GM23338 (cell line): ENCODE measurements at regions not wholly inside any gene's neighbourhood (a gene's known extent, or its start where the extent isn't known, plus 50 kb on each side); places are given as distances from the start of the nearest gene placed in this dataset.

Experiments
- ATAC-seq: fragments of 200-7000 bp; cut with Tn5 transposase; 3 replicates; pipeline ENCODE4 v1.9.1; 2020
- DNase-seq: peaks from one replicate; pipeline ENCODE4 v3.0.0-alpha.2; 2015; ENCODE audit warnings: low spot score
- H2AFZ ChIP-seq: fragments of 200-600 bp; sonication (generic); 2 replicates; pipeline ENCODE4 v1.8.0; 2016; ENCODE audit warnings: antibody characterized with exemption, mild to moderate bottlenecking, moderate library complexity
- H3F3A ChIP-seq: fragments of 200-600 bp; sonication (generic); replicated peaks from 2 replicates; pipeline ENCODE4 v1.8.0; 2017; ENCODE audit warnings: antibody characterized with exemption, mixed run types, low read depth
- H3K27ac ChIP-seq: fragments of 200-600 bp; sonication (generic); 2 replicates; pipeline ENCODE4 v1.6.1; 2016; ENCODE audit warnings: low read depth
- H3K27me3 ChIP-seq: fragments of 200-600 bp; sonication (generic); 2 replicates; pipeline ENCODE4 v1.8.0; 2016; ENCODE audit warnings: mild to moderate bottlenecking, mixed run types, moderate library complexity; ENCODE audit not compliant: insufficient read depth
- H3K36me3 ChIP-seq: fragments of 200-600 bp; sonication (generic); 2 replicates; pipeline ENCODE4 v1.8.0; 2016; ENCODE audit warnings: mild to moderate bottlenecking; ENCODE audit not compliant: insufficient read depth
- H3K4me1 ChIP-seq: fragments of 200-600 bp; sonication (generic); 2 replicates; pipeline ENCODE4 v1.8.0; 2016; ENCODE audit warnings: mild to moderate bottlenecking, moderate library complexity; ENCODE audit not compliant: insufficient read depth
- H3K4me2 ChIP-seq: fragments of 200-600 bp; sonication (generic); 2 replicates; pipeline ENCODE4 v1.7.1; 2017; ENCODE audit warnings: mixed run types
- H3K4me3 ChIP-seq: fragments of 200-600 bp; sonication (generic); 2 replicates; pipeline ENCODE4 v1.6.1; 2016; ENCODE audit warnings: mixed run types
- H3K79me2 ChIP-seq: fragments of 200-600 bp; sonication (generic); replicated peaks from 2 replicates; pipeline ENCODE4 v1.8.0; 2017; ENCODE audit warnings: mild to moderate bottlenecking; ENCODE audit not compliant: insufficient read depth
- H3K9me2 ChIP-seq: fragments of 200-600 bp; sonication (generic); 2 replicates; pipeline ENCODE4 v1.8.0; 2017; ENCODE audit not compliant: insufficient read depth
- H4K20me1 ChIP-seq: fragments of 200-600 bp; sonication (generic); replicated peaks from 2 replicates; pipeline ENCODE4 v1.8.0; 2017; ENCODE audit warnings: mild to moderate bottlenecking; ENCODE audit not compliant: insufficient read depth
- H3K27ac Mint-ChIP-seq: 2 replicates; pipeline ENCODE4 v1.8.0; 2020; ENCODE audit warnings: inconsistent platforms, mild to moderate bottlenecking, moderate library complexity, mixed read lengths
- H3K27me3 Mint-ChIP-seq: 3 replicates; pipeline ENCODE4 v1.8.0; 2022; ENCODE audit warnings: low read depth, mild to moderate bottlenecking, moderate library complexity, mixed read lengths, inconsistent platforms; ENCODE audit not compliant: insufficient read depth, poor library complexity
- H3K36me3 Mint-ChIP-seq: 3 replicates; pipeline ENCODE4 v1.8.0; 2021; ENCODE audit warnings: low read depth, mild to moderate bottlenecking, inconsistent platforms, moderate library complexity, mixed read lengths
- H3K4me1 Mint-ChIP-seq: 3 replicates; pipeline ENCODE4 v1.8.0; 2020; ENCODE audit warnings: mild to moderate bottlenecking, inconsistent platforms, mixed read lengths
- H3K4me3 Mint-ChIP-seq: 3 replicates; pipeline ENCODE4 v1.8.0; 2021; ENCODE audit warnings: moderate library complexity, mild to moderate bottlenecking, inconsistent platforms, mixed read lengths
- H3K9me3 Mint-ChIP-seq: 3 replicates; pipeline ENCODE4 v1.8.0; 2020; ENCODE audit warnings: moderate library complexity, mild to moderate bottlenecking, inconsistent platforms, mixed read lengths
- CREB1 ChIP-seq: fragments of 250-450 bp; sonication (Bioruptor Pico); IDR thresholded peaks from 2 replicates; pipeline ENCODE4 v1.5.0; 2020; ENCODE audit warnings: low read depth, mild to moderate bottlenecking, moderate library complexity
- CTCF ChIP-seq, 2 experiments: fragments of 200-600 bp in 1 of 2; sonication (generic) in 1 of 2; conservative IDR thresholded peaks; 2 replicates each; pipeline versions ENCODE4 v1.5.1 to v1.6.1; 2016 to 2017; ENCODE audit warnings: antibody characterized with exemption in 2 of 2, low read depth in 2 of 2, mild to moderate bottlenecking in 2 of 2, moderate library complexity in 1 of 2
- EZH2 ChIP-seq: fragments of 200-600 bp; sonication (generic); IDR thresholded peaks from one replicate; pipeline ENCODE4 v1.8.0; 2017; ENCODE audit warnings: antibody characterized with exemption, mild to moderate bottlenecking, low read depth; ENCODE audit not compliant: unreplicated experiment
- JUNB ChIP-seq: IDR thresholded peaks from one replicate; pipeline ENCODE4 v1.6.1; 2016; ENCODE audit warnings: antibody characterized with exemption; ENCODE audit not compliant: unreplicated experiment
- NANOG ChIP-seq: IDR thresholded peaks from 2 replicates; pipeline ENCODE4 v1.6.1; 2016; ENCODE audit warnings: antibody characterized with exemption, borderline replicate concordance
- POLR2AphosphoS5 ChIP-seq: IDR thresholded peaks from 2 replicates; pipeline ENCODE4 v1.6.1; 2016; ENCODE audit warnings: antibody characterized with exemption, low read depth
- ZNF114 ChIP-seq: fragments of 250-450 bp; sonication (Bioruptor Pico); IDR thresholded peaks from 2 replicates; pipeline ENCODE4 v1.5.0; 2020; ENCODE audit warnings: mild to moderate bottlenecking, moderate library complexity
- ZNF331 ChIP-seq: fragments of 250-450 bp; sonication (Bioruptor Pico); IDR thresholded peaks from 2 replicates; pipeline ENCODE4 v1.5.0; 2020; ENCODE audit warnings: low read depth, mild to moderate bottlenecking, moderate library complexity
- TF ChIP-seq, protein P1 (sequence below): IDR thresholded peaks from one replicate; pipeline ENCODE4 v1.6.1; 2018; ENCODE audit warnings: antibody characterized with exemption; ENCODE audit not compliant: unreplicated experiment
- TF ChIP-seq, protein P2 (sequence below): fragments of 250-450 bp; sonication (Bioruptor Pico); IDR thresholded peaks from 2 replicates; pipeline ENCODE4 v1.5.0; 2020; ENCODE audit warnings: mild to moderate bottlenecking, moderate library complexity

DNA sequence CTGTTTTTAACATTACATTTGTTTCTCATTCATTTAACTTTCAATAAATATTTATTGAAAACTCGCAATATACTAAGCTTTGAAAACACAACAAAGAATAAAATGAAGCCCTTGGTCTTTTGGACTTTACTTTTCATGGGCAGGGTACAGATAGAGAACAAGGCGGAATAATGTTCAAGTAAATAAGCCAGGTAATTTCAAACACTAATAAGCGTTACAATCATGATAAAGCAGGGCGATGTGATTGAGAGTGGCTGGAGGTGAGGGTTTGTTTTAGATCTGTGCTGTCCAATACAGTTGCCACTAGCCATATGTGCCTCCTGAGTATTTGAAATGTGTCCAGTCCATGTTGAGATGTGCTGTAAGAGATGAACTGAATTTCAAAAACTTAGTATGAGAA, 307.1 kb downstream of the ALDH8A1 start (continued):
- TF ChIP-seq, protein P1, sequence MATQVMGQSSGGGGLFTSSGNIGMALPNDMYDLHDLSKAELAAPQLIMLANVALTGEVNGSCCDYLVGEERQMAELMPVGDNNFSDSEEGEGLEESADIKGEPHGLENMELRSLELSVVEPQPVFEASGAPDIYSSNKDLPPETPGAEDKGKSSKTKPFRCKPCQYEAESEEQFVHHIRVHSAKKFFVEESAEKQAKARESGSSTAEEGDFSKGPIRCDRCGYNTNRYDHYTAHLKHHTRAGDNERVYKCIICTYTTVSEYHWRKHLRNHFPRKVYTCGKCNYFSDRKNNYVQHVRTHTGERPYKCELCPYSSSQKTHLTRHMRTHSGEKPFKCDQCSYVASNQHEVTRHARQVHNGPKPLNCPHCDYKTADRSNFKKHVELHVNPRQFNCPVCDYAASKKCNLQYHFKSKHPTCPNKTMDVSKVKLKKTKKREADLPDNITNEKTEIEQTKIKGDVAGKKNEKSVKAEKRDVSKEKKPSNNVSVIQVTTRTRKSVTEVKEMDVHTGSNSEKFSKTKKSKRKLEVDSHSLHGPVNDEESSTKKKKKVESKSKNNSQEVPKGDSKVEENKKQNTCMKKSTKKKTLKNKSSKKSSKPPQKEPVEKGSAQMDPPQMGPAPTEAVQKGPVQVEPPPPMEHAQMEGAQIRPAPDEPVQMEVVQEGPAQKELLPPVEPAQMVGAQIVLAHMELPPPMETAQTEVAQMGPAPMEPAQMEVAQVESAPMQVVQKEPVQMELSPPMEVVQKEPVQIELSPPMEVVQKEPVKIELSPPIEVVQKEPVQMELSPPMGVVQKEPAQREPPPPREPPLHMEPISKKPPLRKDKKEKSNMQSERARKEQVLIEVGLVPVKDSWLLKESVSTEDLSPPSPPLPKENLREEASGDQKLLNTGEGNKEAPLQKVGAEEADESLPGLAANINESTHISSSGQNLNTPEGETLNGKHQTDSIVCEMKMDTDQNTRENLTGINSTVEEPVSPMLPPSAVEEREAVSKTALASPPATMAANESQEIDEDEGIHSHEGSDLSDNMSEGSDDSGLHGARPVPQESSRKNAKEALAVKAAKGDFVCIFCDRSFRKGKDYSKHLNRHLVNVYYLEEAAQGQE = no peak
- no peak for TF ChIP-seq ZNF331 (CRISPR knock-in tag)

DNA sequence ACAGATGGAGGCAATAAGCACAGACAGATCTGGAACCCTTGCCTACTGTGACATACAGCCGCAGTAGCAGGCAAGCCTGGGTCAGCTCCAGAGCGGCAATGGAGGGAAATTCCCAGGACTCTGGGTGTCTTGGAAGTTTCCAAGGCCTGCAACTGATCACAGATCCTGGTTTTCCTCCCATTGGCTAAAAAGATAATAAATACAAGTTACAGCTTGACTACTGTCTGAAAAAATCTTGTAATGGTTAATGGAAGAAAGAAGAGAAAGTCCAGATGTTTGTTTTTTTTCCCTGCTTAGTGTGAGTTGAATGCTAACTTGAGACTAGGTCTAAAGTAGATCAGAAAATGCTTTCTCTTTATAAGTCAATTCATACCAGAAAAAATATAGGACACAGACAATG, 307.6 kb downstream of the ALDH8A1 start:
- Mint-ChIP-seq H3K27ac (no peak overlapping the region), H3K36me3 (no peaks in the 10 kb centered on the region), H3K4me1 (peaks cover 15% of the 10 kb centered on the region), H3K4me3 (no peak overlapping the region), H3K27me3 (no peaks in the 10 kb centered on the region), H3K9me3 (no peaks in the 10 kb centered on the region)
- Histone ChIP-seq H3K79me2 (no peaks in the 10 kb centered on the region), H3K36me3 (no peaks in the 10 kb centered on the region), H3K27me3 (no peaks in the 10 kb centered on the region), H4K20me1 (no peaks in the 10 kb centered on the region), H3K9me2 (peaks cover 6% of the 10 kb centered on the region; the same call in 1 of the 2 replicates), H3K4me3 (no peak overlapping the region), H3K4me2 (no peak overlapping the region), H3K4me1 (peaks cover 12% of the 10 kb centered on the region; the same call in 1 of the 2 replicates), H2AFZ (0 out of 2 replicates have a peak overlapping the region, but pooled peaks have one; percentile 30), H3K27ac (no peak overlapping the region), H3F3A (no peaks in the 10 kb centered on the region)
- no peak for ATAC-seq
- DNase-seq = no peak
- TF ChIP-seq POLR2AphosphoS5 (no peak), EZH2 (no peak), NANOG (no peak), JUNB (no peak), ZNF114 (CRISPR knock-in tag) (no peak), CREB1 (no peak), CTCF (conservative IDR thresholded peaks at IDR 0.05; ENCODE audit: low read depth in 2 of 2) (no peak), ZNF331 (CRISPR knock-in tag) (no peak)
- TF ChIP-seq, protein P2, sequence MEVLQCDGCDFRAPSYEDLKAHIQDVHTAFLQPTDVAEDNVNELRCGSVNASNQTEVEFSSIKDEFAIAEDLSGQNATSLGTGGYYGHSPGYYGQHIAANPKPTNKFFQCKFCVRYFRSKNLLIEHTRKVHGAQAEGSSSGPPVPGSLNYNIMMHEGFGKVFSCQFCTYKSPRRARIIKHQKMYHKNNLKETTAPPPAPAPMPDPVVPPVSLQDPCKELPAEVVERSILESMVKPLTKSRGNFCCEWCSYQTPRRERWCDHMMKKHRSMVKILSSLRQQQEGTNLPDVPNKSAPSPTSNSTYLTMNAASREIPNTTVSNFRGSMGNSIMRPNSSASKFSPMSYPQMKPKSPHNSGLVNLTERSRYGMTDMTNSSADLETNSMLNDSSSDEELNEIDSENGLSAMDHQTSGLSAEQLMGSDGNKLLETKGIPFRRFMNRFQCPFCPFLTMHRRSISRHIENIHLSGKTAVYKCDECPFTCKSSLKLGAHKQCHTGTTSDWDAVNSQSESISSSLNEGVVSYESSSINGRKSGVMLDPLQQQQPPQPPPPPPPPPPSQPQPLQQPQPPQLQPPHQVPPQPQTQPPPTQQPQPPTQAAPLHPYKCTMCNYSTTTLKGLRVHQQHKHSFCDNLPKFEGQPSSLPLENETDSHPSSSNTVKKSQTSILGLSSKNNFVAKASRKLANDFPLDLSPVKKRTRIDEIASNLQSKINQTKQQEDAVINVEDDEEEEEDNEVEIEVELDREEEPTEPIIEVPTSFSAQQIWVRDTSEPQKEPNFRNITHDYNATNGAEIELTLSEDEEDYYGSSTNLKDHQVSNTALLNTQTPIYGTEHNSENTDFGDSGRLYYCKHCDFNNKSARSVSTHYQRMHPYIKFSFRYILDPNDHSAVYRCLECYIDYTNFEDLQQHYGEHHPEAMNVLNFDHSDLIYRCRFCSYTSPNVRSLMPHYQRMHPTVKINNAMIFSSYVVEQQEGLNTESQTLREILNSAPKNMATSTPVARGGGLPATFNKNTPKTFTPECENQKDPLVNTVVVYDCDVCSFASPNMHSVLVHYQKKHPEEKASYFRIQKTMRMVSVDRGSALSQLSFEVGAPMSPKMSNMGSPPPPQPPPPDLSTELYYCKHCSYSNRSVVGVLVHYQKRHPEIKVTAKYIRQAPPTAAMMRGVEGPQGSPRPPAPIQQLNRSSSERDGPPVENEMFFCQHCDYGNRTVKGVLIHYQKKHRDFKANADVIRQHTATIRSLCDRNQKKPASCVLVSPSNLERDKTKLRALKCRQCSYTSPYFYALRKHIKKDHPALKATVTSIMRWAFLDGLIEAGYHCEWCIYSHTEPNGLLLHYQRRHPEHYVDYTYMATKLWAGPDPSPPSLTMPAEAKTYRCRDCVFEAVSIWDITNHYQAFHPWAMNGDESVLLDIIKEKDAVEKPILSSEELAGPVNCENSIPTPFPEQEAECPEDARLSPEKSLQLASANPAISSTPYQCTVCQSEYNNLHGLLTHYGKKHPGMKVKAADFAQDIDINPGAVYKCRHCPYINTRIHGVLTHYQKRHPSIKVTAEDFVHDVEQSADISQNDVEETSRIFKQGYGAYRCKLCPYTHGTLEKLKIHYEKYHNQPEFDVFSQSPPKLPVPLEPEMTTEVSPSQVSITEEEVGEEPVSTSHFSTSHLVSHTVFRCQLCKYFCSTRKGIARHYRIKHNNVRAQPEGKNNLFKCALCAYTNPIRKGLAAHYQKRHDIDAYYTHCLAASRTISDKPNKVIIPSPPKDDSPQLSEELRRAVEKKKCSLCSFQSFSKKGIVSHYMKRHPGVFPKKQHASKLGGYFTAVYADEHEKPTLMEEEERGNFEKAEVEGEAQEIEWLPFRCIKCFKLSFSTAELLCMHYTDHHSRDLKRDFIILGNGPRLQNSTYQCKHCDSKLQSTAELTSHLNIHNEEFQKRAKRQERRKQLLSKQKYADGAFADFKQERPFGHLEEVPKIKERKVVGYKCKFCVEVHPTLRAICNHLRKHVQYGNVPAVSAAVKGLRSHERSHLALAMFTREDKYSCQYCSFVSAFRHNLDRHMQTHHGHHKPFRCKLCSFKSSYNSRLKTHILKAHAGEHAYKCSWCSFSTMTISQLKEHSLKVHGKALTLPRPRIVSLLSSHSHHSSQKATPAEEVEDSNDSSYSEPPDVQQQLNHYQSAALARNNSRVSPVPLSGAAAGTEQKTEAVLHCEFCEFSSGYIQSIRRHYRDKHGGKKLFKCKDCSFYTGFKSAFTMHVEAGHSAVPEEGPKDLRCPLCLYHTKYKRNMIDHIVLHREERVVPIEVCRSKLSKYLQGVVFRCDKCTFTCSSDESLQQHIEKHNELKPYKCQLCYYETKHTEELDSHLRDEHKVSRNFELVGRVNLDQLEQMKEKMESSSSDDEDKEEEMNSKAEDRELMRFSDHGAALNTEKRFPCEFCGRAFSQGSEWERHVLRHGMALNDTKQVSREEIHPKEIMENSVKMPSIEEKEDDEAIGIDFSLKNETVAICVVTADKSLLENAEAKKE = no peak
- TF ChIP-seq, protein P1 = no peak
